ENCODE measurements at regions not wholly inside any gene's neighbourhood (a gene's known extent, or its start where the extent isn't known, plus 50 kb on each side); places are given as distances from the start of the nearest gene placed in this dataset.

GRCh38 chr4:179272282-179272681, 1830.0 kb upstream of the AGA start (continued):
- TF ChIP-seq PKNOX1 (IDR thresholded peaks at IDR 0.05) = no peak

- Histone ChIP-seq H3K4me3 (no peak overlapping the region), H3K36me3 (ENCODE audit: control insufficient read depth in 2 of 2, insufficient read depth in 2 of 2, low read length in 1 of 2) (no peaks in the 10 kb centered on the region), H3K4me1 (ENCODE audit: control insufficient read depth, insufficient read depth, low read length) (no peaks in the 10 kb centered on the region), H3K4me2 (ENCODE audit: control insufficient read depth, insufficient read depth) (no peak overlapping the region), H3K27me3 (replicated peaks in 1 of 2; ENCODE audit: control insufficient read depth in 2 of 2, insufficient read depth in 2 of 2, low read length in 1 of 2) (no peaks in the 10 kb centered on the region), H3K9me3 (replicated peaks; ENCODE audit: control insufficient read depth, insufficient read depth, low read length) (no peaks in the 10 kb centered on the region), H4K20me1 (ENCODE audit: control insufficient read depth, insufficient read depth) (no peaks in the 10 kb centered on the region), H3K9ac (ENCODE audit: control insufficient read depth, insufficient read depth, low read length) (no peak overlapping the region), H2AFZ (ENCODE audit: control insufficient read depth, low read depth, low read length) (no peak overlapping the region), H3K79me2 (ENCODE audit: control insufficient read depth, insufficient read depth, low read length) (no peaks in the 10 kb centered on the region), H3K27ac (ENCODE audit: control insufficient read depth, insufficient read depth) (no peak overlapping the region)
- no TSS peak for BruUV-seq (replicated peaks)
- ChIA-PET POLR2A (interaction anchor here (0.7 kb wide), 1 partner anchor 61 kb away, joined by 6 read pairs; no protein-coding TSS in a partner anchor), SMC1A (ENCODE audit: uncharacterized antibody, unreplicated experiment) (interaction anchor here (0.7 to 1.3 kb wide), 3 partner anchors 10 to 68 kb away, joined by 3 to 9 read pairs (median 4); no protein-coding TSS in a partner anchor), RAD21 (ENCODE audit: unreplicated experiment) (interaction anchor here (0.7 to 1.1 kb wide), 2 partner anchors 9 to 1607 kb away, joined by 3 to 6 read pairs; no protein-coding TSS in a partner anchor), CTCF (interaction anchor here (0.6 to 1.7 kb wide), 2 partner anchors 9 to 83 kb away, joined by 3 to 4 read pairs; no protein-coding TSS in a partner anchor)
- DNase-seq (ENCODE audit: low read depth, low spot score) (no peak), ATAC-seq (peak; percentile 70), FAIRE-seq (no peak)
- intact Hi-C loops (cut with micrococcal nuclease; ENCODE audit: unreplicated experiment) = no loop called here
- in situ Hi-C loops (cut with MboI) = no loop called here
- 0% methylated on average over 2 of the region's 2 CpGs for whole genome bisulfite sequencing (ENCODE audit: insufficient coverage, insufficient replicate concordance, low lambda C conversion rate, missing lambda C conversion rate)
- TF ChIP-seq NFYB (IDR thresholded peaks at IDR 0.05; ENCODE audit: insufficient read depth, low read depth, low read length) (peak; percentile 52; the same call in 1 of the 2 replicates), IKZF2 (IDR thresholded peaks at IDR 0.05) (no peak), POLR2AphosphoS5 (IDR thresholded peaks at IDR 0.05; ENCODE audit: low read length) (no peak), ZNF217 (IDR thresholded peaks at IDR 0.05) (0 out of 2 replicates have a peak, but pooled peaks have one; percentile 26), ZBTB33 (IDR thresholded peaks at IDR 0.05) (no peak), RAD21 (IDR thresholded peaks at IDR 0.05; ENCODE audit: insufficient read depth, low read depth, low read length) (no peak)
Observed at GRCh38 chr4:179278647-179279046, 1836.4 kb upstream of the AGA start.

Data from GM12878 (cell line).